SK-N-SH treated with all-trans-retinoic acid at 6 μM for 48 hours (cell line): ENCODE measurements at regions not wholly inside any gene's neighbourhood (a gene's known extent, or its start where the extent isn't known, plus 50 kb on each side); places are given as distances from the start of the nearest gene placed in this dataset.

Source experiments
- ATAC-seq: fragments of 200-7000 bp; cut with Tn5 transposase; 3 replicates; pipeline ENCODE4 v1.9.1; 2020; ENCODE audit warnings: mild to moderate bottlenecking, moderate library complexity
- ARNTL ChIP-seq: fragments of 450-650 bp; formaldehyde crosslinking; IDR thresholded peaks from 2 replicates; pipeline ENCODE4 v1.5.0; 2020; ENCODE audit warnings: low read depth, mild to moderate bottlenecking, moderate library complexity, borderline replicate concordance
- BACH2 ChIP-seq: fragments of 250-450 bp; sonication (Bioruptor Pico); IDR thresholded peaks from 2 replicates; pipeline ENCODE4 v1.9.0; 2021; ENCODE audit warnings: mild to moderate bottlenecking, borderline replicate concordance
- CSDC2 ChIP-seq: fragments of 250-450 bp; sonication (Bioruptor Pico); IDR thresholded peaks from 2 replicates; pipeline ENCODE4 v1.5.0; 2020; ENCODE audit warnings: mild to moderate bottlenecking, moderate library complexity
- ESRRG ChIP-seq: fragments of 250-450 bp; sonication (Bioruptor Pico); IDR thresholded peaks from 2 replicates; pipeline ENCODE4 v1.6.1; 2021; ENCODE audit warnings: mild to moderate bottlenecking
- GLIS3 ChIP-seq: fragments of 250-450 bp; sonication (Bioruptor Pico); IDR thresholded peaks from 2 replicates; pipeline ENCODE4 v1.5.0; 2020; ENCODE audit warnings: mild to moderate bottlenecking, moderate library complexity
- ISL1 ChIP-seq: fragments of 250-450 bp; sonication (Bioruptor Pico); IDR thresholded peaks from 2 replicates; pipeline ENCODE4 v2.1.2; 2022; ENCODE audit warnings: mild to moderate bottlenecking, moderate library complexity
- OSR1 ChIP-seq: fragments of 250-450 bp; sonication (Bioruptor Pico); IDR thresholded peaks from 2 replicates; pipeline ENCODE4 v1.8.0; 2022; ENCODE audit warnings: moderate library complexity, mild to moderate bottlenecking, inconsistent platforms
- PPARA ChIP-seq: fragments of 250-450 bp; sonication (Bioruptor Pico); IDR thresholded peaks from 2 replicates; pipeline ENCODE4 v1.5.0; 2020; ENCODE audit warnings: mild to moderate bottlenecking, borderline replicate concordance
- RARB ChIP-seq: fragments of 250-450 bp; sonication (Bioruptor Pico); IDR thresholded peaks from 2 replicates; pipeline ENCODE4 v1.8.0; 2021; ENCODE audit warnings: mild to moderate bottlenecking, moderate library complexity
- SNAI2 ChIP-seq: fragments of 250-450 bp; sonication (Bioruptor Pico); IDR thresholded peaks from 2 replicates; pipeline ENCODE4 v1.5.0; 2020; ENCODE audit warnings: mild to moderate bottlenecking, moderate library complexity
- TCF4 ChIP-seq: fragments of 250-450 bp; sonication (Bioruptor Pico); IDR thresholded peaks from 2 replicates; pipeline ENCODE4 v1.8.0; 2021; ENCODE audit warnings: mild to moderate bottlenecking, moderate library complexity, borderline replicate concordance
- TOX ChIP-seq: fragments of 250-450 bp; sonication (Bioruptor Pico); IDR thresholded peaks from 2 replicates; pipeline ENCODE4 v1.8.0; 2021; ENCODE audit warnings: mild to moderate bottlenecking, moderate library complexity, borderline replicate concordance
- ZC3H10 ChIP-seq: fragments of 250-450 bp; sonication (Bioruptor Pico); IDR thresholded peaks from 2 replicates; pipeline ENCODE4 v1.5.1; 2021; ENCODE audit warnings: mild to moderate bottlenecking, moderate library complexity
- ZFP3 ChIP-seq: fragments of 250-450 bp; sonication (Bioruptor Pico); IDR thresholded peaks from 2 replicates; pipeline ENCODE4 v1.5.0; 2020; ENCODE audit warnings: mild to moderate bottlenecking, moderate library complexity
- ZFP30 ChIP-seq: fragments of 450-650 bp; formaldehyde crosslinking; IDR thresholded peaks from 2 replicates; pipeline ENCODE4 v1.5.0; 2022; ENCODE audit warnings: mild to moderate bottlenecking, moderate library complexity
- ZNF565 ChIP-seq: fragments of 450-650 bp; formaldehyde crosslinking; conservative IDR thresholded peaks from 2 replicates; pipeline ENCODE4 v1.5.0; 2020; ENCODE audit warnings: low read depth, mild to moderate bottlenecking, moderate library complexity
- ZNF70 ChIP-seq: fragments of 450-650 bp; formaldehyde crosslinking; IDR thresholded peaks from 2 replicates; pipeline ENCODE4 v1.5.0; 2020; ENCODE audit warnings: mild to moderate bottlenecking, moderate library complexity
- ZNF8 ChIP-seq: fragments of 450-650 bp; formaldehyde crosslinking; IDR thresholded peaks from 2 replicates; pipeline ENCODE4 v1.5.0; 2020; ENCODE audit warnings: mild to moderate bottlenecking, moderate library complexity
- TF ChIP-seq, protein P1 (sequence below): fragments of 250-450 bp; sonication (Bioruptor Pico); IDR thresholded peaks from 2 replicates; pipeline ENCODE4 v1.5.1; 2020; ENCODE audit warnings: low read depth, mild to moderate bottlenecking, moderate library complexity
- TF ChIP-seq, protein P2 (sequence below): fragments of 250-450 bp; sonication (Bioruptor Pico); IDR thresholded peaks from 2 replicates; pipeline ENCODE4 v1.5.0; 2020; ENCODE audit warnings: mild to moderate bottlenecking, moderate library complexity
- TF ChIP-seq, protein P3 (sequence below): fragments of 250-450 bp; sonication (Bioruptor Pico); IDR thresholded peaks from 2 replicates; pipeline ENCODE4 v1.8.0; 2021; ENCODE audit warnings: low read depth, mild to moderate bottlenecking, moderate library complexity, borderline replicate concordance
- TF ChIP-seq, protein P4 (sequence below): fragments of 250-450 bp; sonication (Bioruptor Pico); IDR thresholded peaks from 2 replicates; pipeline ENCODE4 v1.8.0; 2020; ENCODE audit warnings: mild to moderate bottlenecking, moderate library complexity, borderline replicate concordance
- TF ChIP-seq, protein P5 (sequence below): fragments of 250-450 bp; sonication (Bioruptor Pico); IDR thresholded peaks from 2 replicates; pipeline ENCODE4 v1.5.1; 2021; ENCODE audit warnings: mild to moderate bottlenecking, moderate library complexity

DNA sequence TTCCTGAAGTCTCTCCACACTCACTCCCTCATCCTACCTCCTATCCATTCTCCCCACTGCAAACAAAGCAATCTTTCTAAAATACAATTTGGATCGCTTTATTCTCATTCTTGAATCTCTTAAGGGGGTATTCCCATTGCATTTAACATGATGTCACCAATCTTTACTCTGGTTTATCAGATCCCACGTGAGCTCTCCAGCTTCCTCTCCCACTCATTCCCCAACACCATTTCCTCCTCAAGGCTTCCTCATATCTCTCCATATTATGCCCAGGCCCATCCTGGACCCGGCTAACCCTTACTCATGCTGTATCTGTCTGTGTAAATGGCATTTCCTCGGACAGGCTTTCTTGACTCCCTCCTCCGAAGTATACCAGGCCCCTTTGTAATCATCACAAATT is 165.0 kb downstream of the CD47 start (continued):
- TF ChIP-seq, protein P1, sequence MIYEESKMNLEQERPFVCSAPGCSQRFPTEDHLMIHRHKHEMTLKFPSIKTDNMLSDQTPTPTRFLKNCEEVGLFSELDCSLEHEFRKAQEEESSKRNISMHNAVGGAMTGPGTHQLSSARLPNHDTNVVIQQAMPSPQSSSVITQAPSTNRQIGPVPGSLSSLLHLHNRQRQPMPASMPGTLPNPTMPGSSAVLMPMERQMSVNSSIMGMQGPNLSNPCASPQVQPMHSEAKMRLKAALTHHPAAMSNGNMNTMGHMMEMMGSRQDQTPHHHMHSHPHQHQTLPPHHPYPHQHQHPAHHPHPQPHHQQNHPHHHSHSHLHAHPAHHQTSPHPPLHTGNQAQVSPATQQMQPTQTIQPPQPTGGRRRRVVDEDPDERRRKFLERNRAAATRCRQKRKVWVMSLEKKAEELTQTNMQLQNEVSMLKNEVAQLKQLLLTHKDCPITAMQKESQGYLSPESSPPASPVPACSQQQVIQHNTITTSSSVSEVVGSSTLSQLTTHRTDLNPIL (CRISPR knock-in tag), result no peak
- no peak for TF ChIP-seq ZNF8 (CRISPR knock-in tag)
- no peak for TF ChIP-seq PPARA (CRISPR knock-in tag)

DNA sequence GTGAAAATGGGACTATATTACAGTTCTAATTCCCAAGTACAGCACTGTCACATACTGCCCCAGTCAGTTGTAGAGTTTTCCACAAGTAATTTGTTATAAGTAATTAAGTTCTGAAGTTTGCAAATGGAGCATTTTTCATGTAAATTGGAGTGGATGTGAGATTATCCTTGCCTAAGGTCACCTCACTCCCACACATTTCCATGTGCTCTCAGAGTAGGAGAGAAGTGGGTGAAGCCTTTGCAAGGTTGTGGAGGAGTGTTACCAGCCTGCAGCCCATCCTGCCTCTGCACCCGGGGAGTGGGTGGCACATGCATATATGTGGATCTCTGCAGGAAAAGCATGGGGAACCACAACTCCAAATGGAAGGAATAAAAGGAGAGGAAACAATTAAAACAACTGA is 169.8 kb downstream of the CD47 start:
- ATAC-seq, result no peak
- no peak for TF ChIP-seq RARB (CRISPR knock-in tag)
- no peak for TF ChIP-seq SNAI2 (CRISPR knock-in tag)
- TF ChIP-seq BACH2 (CRISPR knock-in tag), result no peak
- no peak for TF ChIP-seq ARNTL (CRISPR knock-in tag)
- no peak for TF ChIP-seq ESRRG (CRISPR knock-in tag)
- TF ChIP-seq ZNF565, result no peak
- TF ChIP-seq ISL1 (CRISPR knock-in tag), result no peak
- TF ChIP-seq, protein P2, sequence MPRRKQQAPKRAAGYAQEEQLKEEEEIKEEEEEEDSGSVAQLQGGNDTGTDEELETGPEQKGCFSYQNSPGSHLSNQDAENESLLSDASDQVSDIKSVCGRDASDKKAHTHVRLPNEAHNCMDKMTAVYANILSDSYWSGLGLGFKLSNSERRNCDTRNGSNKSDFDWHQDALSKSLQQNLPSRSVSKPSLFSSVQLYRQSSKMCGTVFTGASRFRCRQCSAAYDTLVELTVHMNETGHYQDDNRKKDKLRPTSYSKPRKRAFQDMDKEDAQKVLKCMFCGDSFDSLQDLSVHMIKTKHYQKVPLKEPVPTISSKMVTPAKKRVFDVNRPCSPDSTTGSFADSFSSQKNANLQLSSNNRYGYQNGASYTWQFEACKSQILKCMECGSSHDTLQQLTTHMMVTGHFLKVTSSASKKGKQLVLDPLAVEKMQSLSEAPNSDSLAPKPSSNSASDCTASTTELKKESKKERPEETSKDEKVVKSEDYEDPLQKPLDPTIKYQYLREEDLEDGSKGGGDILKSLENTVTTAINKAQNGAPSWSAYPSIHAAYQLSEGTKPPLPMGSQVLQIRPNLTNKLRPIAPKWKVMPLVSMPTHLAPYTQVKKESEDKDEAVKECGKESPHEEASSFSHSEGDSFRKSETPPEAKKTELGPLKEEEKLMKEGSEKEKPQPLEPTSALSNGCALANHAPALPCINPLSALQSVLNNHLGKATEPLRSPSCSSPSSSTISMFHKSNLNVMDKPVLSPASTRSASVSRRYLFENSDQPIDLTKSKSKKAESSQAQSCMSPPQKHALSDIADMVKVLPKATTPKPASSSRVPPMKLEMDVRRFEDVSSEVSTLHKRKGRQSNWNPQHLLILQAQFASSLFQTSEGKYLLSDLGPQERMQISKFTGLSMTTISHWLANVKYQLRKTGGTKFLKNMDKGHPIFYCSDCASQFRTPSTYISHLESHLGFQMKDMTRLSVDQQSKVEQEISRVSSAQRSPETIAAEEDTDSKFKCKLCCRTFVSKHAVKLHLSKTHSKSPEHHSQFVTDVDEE (CRISPR knock-in tag), result no peak
- TF ChIP-seq, protein P3, sequence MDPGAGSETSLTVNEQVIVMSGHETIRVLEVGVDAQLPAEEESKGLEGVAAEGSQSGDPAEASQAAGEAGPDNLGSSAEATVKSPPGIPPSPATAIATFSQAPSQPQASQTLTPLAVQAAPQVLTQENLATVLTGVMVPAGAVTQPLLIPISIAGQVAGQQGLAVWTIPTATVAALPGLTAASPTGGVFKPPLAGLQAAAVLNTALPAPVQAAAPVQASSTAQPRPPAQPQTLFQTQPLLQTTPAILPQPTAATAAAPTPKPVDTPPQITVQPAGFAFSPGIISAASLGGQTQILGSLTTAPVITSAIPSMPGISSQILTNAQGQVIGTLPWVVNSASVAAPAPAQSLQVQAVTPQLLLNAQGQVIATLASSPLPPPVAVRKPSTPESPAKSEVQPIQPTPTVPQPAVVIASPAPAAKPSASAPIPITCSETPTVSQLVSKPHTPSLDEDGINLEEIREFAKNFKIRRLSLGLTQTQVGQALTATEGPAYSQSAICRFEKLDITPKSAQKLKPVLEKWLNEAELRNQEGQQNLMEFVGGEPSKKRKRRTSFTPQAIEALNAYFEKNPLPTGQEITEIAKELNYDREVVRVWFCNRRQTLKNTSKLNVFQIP, result no peak
- no peak for TF ChIP-seq ZNF70 (CRISPR knock-in tag)
- TF ChIP-seq TOX (CRISPR knock-in tag), result no peak
- no peak for TF ChIP-seq ZFP3 (CRISPR knock-in tag)
- TF ChIP-seq, protein P1 (CRISPR knock-in tag), result no peak
- TF ChIP-seq, protein P4, sequence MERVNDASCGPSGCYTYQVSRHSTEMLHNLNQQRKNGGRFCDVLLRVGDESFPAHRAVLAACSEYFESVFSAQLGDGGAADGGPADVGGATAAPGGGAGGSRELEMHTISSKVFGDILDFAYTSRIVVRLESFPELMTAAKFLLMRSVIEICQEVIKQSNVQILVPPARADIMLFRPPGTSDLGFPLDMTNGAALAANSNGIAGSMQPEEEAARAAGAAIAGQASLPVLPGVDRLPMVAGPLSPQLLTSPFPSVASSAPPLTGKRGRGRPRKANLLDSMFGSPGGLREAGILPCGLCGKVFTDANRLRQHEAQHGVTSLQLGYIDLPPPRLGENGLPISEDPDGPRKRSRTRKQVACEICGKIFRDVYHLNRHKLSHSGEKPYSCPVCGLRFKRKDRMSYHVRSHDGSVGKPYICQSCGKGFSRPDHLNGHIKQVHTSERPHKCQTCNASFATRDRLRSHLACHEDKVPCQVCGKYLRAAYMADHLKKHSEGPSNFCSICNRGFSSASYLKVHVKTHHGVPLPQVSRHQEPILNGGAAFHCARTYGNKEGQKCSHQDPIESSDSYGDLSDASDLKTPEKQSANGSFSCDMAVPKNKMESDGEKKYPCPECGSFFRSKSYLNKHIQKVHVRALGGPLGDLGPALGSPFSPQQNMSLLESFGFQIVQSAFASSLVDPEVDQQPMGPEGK (CRISPR knock-in tag), result no peak
- TF ChIP-seq, protein P5, sequence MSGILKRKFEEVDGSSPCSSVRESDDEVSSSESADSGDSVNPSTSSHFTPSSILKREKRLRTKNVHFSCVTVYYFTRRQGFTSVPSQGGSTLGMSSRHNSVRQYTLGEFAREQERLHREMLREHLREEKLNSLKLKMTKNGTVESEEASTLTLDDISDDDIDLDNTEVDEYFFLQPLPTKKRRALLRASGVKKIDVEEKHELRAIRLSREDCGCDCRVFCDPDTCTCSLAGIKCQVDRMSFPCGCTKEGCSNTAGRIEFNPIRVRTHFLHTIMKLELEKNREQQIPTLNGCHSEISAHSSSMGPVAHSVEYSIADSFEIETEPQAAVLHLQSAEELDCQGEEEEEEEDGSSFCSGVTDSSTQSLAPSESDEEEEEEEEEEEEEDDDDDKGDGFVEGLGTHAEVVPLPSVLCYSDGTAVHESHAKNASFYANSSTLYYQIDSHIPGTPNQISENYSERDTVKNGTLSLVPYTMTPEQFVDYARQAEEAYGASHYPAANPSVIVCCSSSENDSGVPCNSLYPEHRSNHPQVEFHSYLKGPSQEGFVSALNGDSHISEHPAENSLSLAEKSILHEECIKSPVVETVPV (CRISPR knock-in tag), result no peak
- no peak for TF ChIP-seq CSDC2 (CRISPR knock-in tag)
- TF ChIP-seq ZC3H10 (CRISPR knock-in tag), result no peak
- TF ChIP-seq GLIS3 (CRISPR knock-in tag), result no peak
- no peak for TF ChIP-seq PPARA (CRISPR knock-in tag)

DNA sequence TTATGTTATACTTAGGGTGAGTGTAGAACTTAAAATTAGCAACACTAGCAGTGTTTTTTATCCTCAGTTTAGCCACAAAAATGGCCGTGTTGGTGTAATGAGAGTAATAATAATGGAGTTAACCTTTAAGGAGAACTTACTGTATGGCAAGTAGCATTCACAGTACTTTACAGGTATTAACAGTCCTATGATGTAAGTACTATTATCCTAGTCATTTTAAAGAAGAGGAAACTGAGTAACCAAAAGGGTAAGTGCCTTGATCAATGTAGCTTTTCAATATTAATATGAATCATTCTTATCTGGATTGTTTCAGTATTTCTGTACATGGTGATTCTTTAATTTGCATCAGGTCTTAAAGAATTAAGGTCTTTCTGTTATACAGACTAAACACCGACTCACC is 170.3 kb downstream of the CD47 start:
- ATAC-seq, result no peak
- TF ChIP-seq OSR1 (CRISPR knock-in tag) (no peak), ZC3H10 (CRISPR knock-in tag) (no peak), ZFP30 (CRISPR knock-in tag) (no peak), ISL1 (CRISPR knock-in tag) (no peak), ZFP3 (CRISPR knock-in tag) (no peak), ZNF565 (no peak), PPARA (CRISPR knock-in tag) (no peak), ZNF8 (CRISPR knock-in tag) (no peak), ESRRG (CRISPR knock-in tag) (no peak), TOX (CRISPR knock-in tag) (no peak), GLIS3 (CRISPR knock-in tag) (no peak), BACH2 (CRISPR knock-in tag) (no peak), TCF4 (CRISPR knock-in tag) (no peak), ZNF70 (CRISPR knock-in tag) (no peak), RARB (CRISPR knock-in tag) (no peak), ARNTL (CRISPR knock-in tag) (no peak)
- TF ChIP-seq, protein P5 (CRISPR knock-in tag), result no peak
- TF ChIP-seq, protein P4 (CRISPR knock-in tag), result no peak
